ENCODE measurements at regions not wholly inside any gene's neighbourhood (a gene's known extent, or its start where the extent isn't known, plus 50 kb on each side); places are given as distances from the start of the nearest gene placed in this dataset.
"Not testable (repeated sequence)": the region's sequence is repeated elsewhere in the genome, so short reads cannot be mapped to it uniquely, and the experiment has no call there.

GRCh38 chr17:71192039-71192555 lies 928.7 kb upstream of the SOX9 start:
- Mint-ChIP-seq H3K4me3 (no peak overlapping the region), H3K27me3 (no peaks in the 10 kb centered on the region), H3K4me1 (no peaks in the 10 kb centered on the region), H3K9me3 (peaks cover 8% of the 10 kb centered on the region), H3K27ac (no peak overlapping the region), H3K36me3 (no peaks in the 10 kb centered on the region)
- ATAC-seq (ENCODE audit: low read depth) (no peak), DNase-seq (ENCODE audit: low spot score in 2 of 2) (no peak)

- no peak for DNase-seq (ENCODE audit: low spot score in 2 of 2)
- Mint-ChIP-seq H3K4me3 (no peak overlapping the region), H3K27me3 (no peaks in the 10 kb centered on the region), H3K4me1 (no peaks in the 10 kb centered on the region), H3K9me3 (peaks cover 8% of the 10 kb centered on the region), H3K27ac (no peak overlapping the region), H3K36me3 (no peaks in the 10 kb centered on the region)
- no peak for ATAC-seq (ENCODE audit: low read depth)
Observed at GRCh38 chr17:71192848-71193247, 928.0 kb upstream of the SOX9 start.

- Mint-ChIP-seq H3K4me3 (no peak overlapping the region), H3K4me1 (no peaks in the 10 kb centered on the region), H3K36me3 (no peaks in the 10 kb centered on the region), H3K27me3 (no peaks in the 10 kb centered on the region), H3K9me3 (no peaks in the 10 kb centered on the region), H3K27ac (no peak overlapping the region)
- no peak for DNase-seq (ENCODE audit: low spot score in 2 of 2)
- no peak for ATAC-seq (ENCODE audit: low read depth)
Observed at GRCh38 chr17:71200597-71200996, 920.2 kb upstream of the SOX9 start.

GRCh38 chr17:71201639-71202038 lies 919.2 kb upstream of the SOX9 start:
- ATAC-seq (ENCODE audit: low read depth) (no peak), DNase-seq (ENCODE audit: low spot score in 2 of 2) (no peak)
- no peak overlapping the region for H3K4me3 Mint-ChIP-seq
- no peaks in the 10 kb centered on the region for H3K27me3 Mint-ChIP-seq
- no peaks in the 10 kb centered on the region for H3K36me3 Mint-ChIP-seq
- no peaks in the 10 kb centered on the region for H3K4me1 Mint-ChIP-seq
- no peak overlapping the region for H3K27ac Mint-ChIP-seq
- H3K9me3 Mint-ChIP-seq: no peaks in the 10 kb centered on the region

GRCh38 chr17:71202449-71202848 lies 918.4 kb upstream of the SOX9 start:
- Mint-ChIP-seq H3K4me1 (no peaks in the 10 kb centered on the region), H3K9me3 (no peaks in the 10 kb centered on the region), H3K36me3 (no peaks in the 10 kb centered on the region), H3K27ac (no peak overlapping the region), H3K4me3 (no peak overlapping the region), H3K27me3 (no peaks in the 10 kb centered on the region)
- DNase-seq (ENCODE audit: low spot score in 2 of 2) (no peak), ATAC-seq (ENCODE audit: low read depth) (no peak)

GRCh38 chr17:71203953-71204352 lies 916.9 kb upstream of the SOX9 start:
- no peak for ATAC-seq (ENCODE audit: low read depth)
- Mint-ChIP-seq H3K36me3 (no peaks in the 10 kb centered on the region), H3K4me3 (no peak overlapping the region), H3K27me3 (no peaks in the 10 kb centered on the region), H3K27ac (no peak overlapping the region), H3K4me1 (no peaks in the 10 kb centered on the region), H3K9me3 (peaks cover 2% of the 10 kb centered on the region)
- no peak for DNase-seq (ENCODE audit: low spot score in 2 of 2)

- DNase-seq (ENCODE audit: low spot score in 2 of 2); H3K36me3 Mint-ChIP-seq; H3K4me3 Mint-ChIP-seq; H3K9me3 Mint-ChIP-seq; H3K27ac Mint-ChIP-seq; ATAC-seq (ENCODE audit: low read depth); H3K4me1 Mint-ChIP-seq; H3K27me3 Mint-ChIP-seq: not testable (repeated sequence)
Observed at GRCh38 chr17:71205951-71206350, 914.9 kb upstream of the SOX9 start.

- no peak overlapping the region for H3K27ac Mint-ChIP-seq
- no peaks in the 10 kb centered on the region for H3K4me1 Mint-ChIP-seq
- no peak overlapping the region for H3K4me3 Mint-ChIP-seq
- no peak for DNase-seq (ENCODE audit: low spot score in 2 of 2)
- no peaks in the 10 kb centered on the region for H3K27me3 Mint-ChIP-seq
- ATAC-seq (ENCODE audit: low read depth): no peak
- H3K9me3 Mint-ChIP-seq: peaks cover 10% of the 10 kb centered on the region
- H3K36me3 Mint-ChIP-seq: no peaks in the 10 kb centered on the region
Observed at GRCh38 chr17:71208111-71208704, 912.6 kb upstream of the SOX9 start.

- H3K27ac Mint-ChIP-seq: no peak overlapping the region
- peaks cover 15% of the 10 kb centered on the region for H3K9me3 Mint-ChIP-seq
- no peaks in the 10 kb centered on the region for H3K27me3 Mint-ChIP-seq
- ATAC-seq (ENCODE audit: low read depth): no peak
- DNase-seq (ENCODE audit: low spot score in 2 of 2): no peak
- H3K36me3 Mint-ChIP-seq: no peaks in the 10 kb centered on the region
- H3K4me3 Mint-ChIP-seq: no peak overlapping the region
- no peaks in the 10 kb centered on the region for H3K4me1 Mint-ChIP-seq
Observed at GRCh38 chr17:71213936-71214335, 906.9 kb upstream of the SOX9 start.

GRCh38 chr17:71217769-71218168 lies 903.1 kb upstream of the SOX9 start:
- H3K27me3 Mint-ChIP-seq: no peaks in the 10 kb centered on the region
- no peak overlapping the region for H3K27ac Mint-ChIP-seq
- ATAC-seq (ENCODE audit: low read depth) (no peak), DNase-seq (ENCODE audit: low spot score in 2 of 2) (no peak)
- H3K36me3 Mint-ChIP-seq: no peaks in the 10 kb centered on the region
- no peaks in the 10 kb centered on the region for H3K4me1 Mint-ChIP-seq
- peaks cover 18% of the 10 kb centered on the region for H3K9me3 Mint-ChIP-seq
- no peak overlapping the region for H3K4me3 Mint-ChIP-seq

- ATAC-seq (ENCODE audit: low read depth) (no peak), DNase-seq (ENCODE audit: low spot score in 2 of 2) (no peak)
- H3K27ac Mint-ChIP-seq: no peak overlapping the region
- H3K9me3 Mint-ChIP-seq: peaks cover 5% of the 10 kb centered on the region
- no peaks in the 10 kb centered on the region for H3K27me3 Mint-ChIP-seq
- no peaks in the 10 kb centered on the region for H3K4me1 Mint-ChIP-seq
- H3K36me3 Mint-ChIP-seq: no peaks in the 10 kb centered on the region
- H3K4me3 Mint-ChIP-seq: no peak overlapping the region
Observed at GRCh38 chr17:71224824-71225575, 895.8 kb upstream of the SOX9 start.

GRCh38 chr17:71227841-71228240 lies 893.0 kb upstream of the SOX9 start:
- ATAC-seq (ENCODE audit: low read depth): no peak
- H3K27me3 Mint-ChIP-seq: no peaks in the 10 kb centered on the region
- peaks cover 3% of the 10 kb centered on the region for H3K9me3 Mint-ChIP-seq
- H3K27ac Mint-ChIP-seq: no peak overlapping the region
- no peaks in the 10 kb centered on the region for H3K36me3 Mint-ChIP-seq
- no peaks in the 10 kb centered on the region for H3K4me1 Mint-ChIP-seq
- DNase-seq (ENCODE audit: low spot score in 2 of 2): no peak
- no peak overlapping the region for H3K4me3 Mint-ChIP-seq

GRCh38 chr17:71229070-71229469 lies 891.8 kb upstream of the SOX9 start:
- DNase-seq (ENCODE audit: low spot score in 2 of 2) (no peak), ATAC-seq (ENCODE audit: low read depth) (no peak)
- Mint-ChIP-seq H3K36me3 (no peaks in the 10 kb centered on the region), H3K27ac (no peak overlapping the region), H3K9me3 (peaks cover 5% of the 10 kb centered on the region), H3K4me1 (no peaks in the 10 kb centered on the region), H3K4me3 (no peak overlapping the region), H3K27me3 (no peaks in the 10 kb centered on the region)

GRCh38 chr17:71232801-71233559 lies 887.8 kb upstream of the SOX9 start:
- Mint-ChIP-seq H3K27ac (no peak overlapping the region), H3K36me3 (no peaks in the 10 kb centered on the region), H3K27me3 (no peaks in the 10 kb centered on the region), H3K9me3 (peaks cover 5% of the 10 kb centered on the region), H3K4me3 (no peak overlapping the region), H3K4me1 (no peaks in the 10 kb centered on the region)
- DNase-seq (ENCODE audit: low spot score in 2 of 2): no peak
- ATAC-seq (ENCODE audit: low read depth): no peak

Measured in memory B cell (primary cell).